Hepatocyte (in vitro differentiated cells): ENCODE measurements at regions not wholly inside any gene's neighbourhood (a gene's known extent, or its start where the extent isn't known, plus 50 kb on each side); places are given as distances from the start of the nearest gene placed in this dataset.

Source experiments
- DNase-seq: peaks from one replicate; pipeline ENCODE4 v3.0.0-alpha.2; 2016; ENCODE audit warnings: low spot score
- H2AFZ ChIP-seq: fragments of 200-600 bp; sonication (generic); 2 replicates; pipeline ENCODE4 v1.6.0; 2016; ENCODE audit warnings: antibody characterized with exemption, mild to moderate bottlenecking
- H3K27ac ChIP-seq: fragments of 200-600 bp; sonication (generic); 2 replicates; pipeline ENCODE4 v1.5.1; 2016; ENCODE audit warnings: mild to moderate bottlenecking
- H3K27me3 ChIP-seq: fragments of 200-600 bp; sonication (generic); 2 replicates; pipeline ENCODE4 v1.6.1; 2016
- H3K36me3 ChIP-seq: fragments of 200-600 bp; sonication (generic); replicated peaks from 2 replicates; pipeline ENCODE4 v1.5.1; 2016; ENCODE audit warnings: low read depth; ENCODE audit not compliant: insufficient read depth
- H3K4me1 ChIP-seq: fragments of 200-600 bp; sonication (generic); 2 replicates; pipeline ENCODE4 v1.5.1; 2016; ENCODE audit warnings: mild to moderate bottlenecking, moderate library complexity; ENCODE audit not compliant: insufficient read depth
- H3K4me2 ChIP-seq: fragments of 200-600 bp; sonication (generic); 2 replicates; pipeline ENCODE4 v1.6.0; 2016
- H3K4me3 ChIP-seq: fragments of 200-600 bp; sonication (generic); 2 replicates; pipeline ENCODE4 v1.5.1; 2016; ENCODE audit warnings: mild to moderate bottlenecking
- H3K79me2 ChIP-seq: fragments of 200-600 bp; sonication (generic); 2 replicates; pipeline ENCODE4 v1.6.0; 2017; ENCODE audit warnings: mild to moderate bottlenecking
- H3K9me2 ChIP-seq: fragments of 200-600 bp; sonication (generic); replicated peaks from 2 replicates; pipeline ENCODE4 v1.6.0; 2017; ENCODE audit warnings: mild to moderate bottlenecking; ENCODE audit not compliant: insufficient read depth
- H3K9me3 ChIP-seq: fragments of 200-600 bp; sonication (generic); 2 replicates; pipeline ENCODE4 v1.5.1; 2016; ENCODE audit warnings: low read depth, mild to moderate bottlenecking
- H4K20me1 ChIP-seq: fragments of 200-600 bp; sonication (generic); 2 replicates; pipeline ENCODE4 v1.6.0; 2016; ENCODE audit warnings: mild to moderate bottlenecking; ENCODE audit not compliant: insufficient read depth, poor library complexity, severe bottlenecking
- CTCF ChIP-seq: fragments of 200-600 bp; sonication (generic); IDR thresholded peaks from 2 replicates; pipeline ENCODE4 v1.5.1; 2016; ENCODE audit warnings: antibody characterized with exemption, mild to moderate bottlenecking; ENCODE audit not compliant: poor library complexity
- EZH2 ChIP-seq: fragments of 200-600 bp; sonication (generic); IDR thresholded peaks from 2 replicates; pipeline ENCODE4 v1.6.1; 2016; ENCODE audit warnings: antibody characterized with exemption, mild to moderate bottlenecking, borderline replicate concordance
- EZH2phosphoT487 ChIP-seq: fragments of 200-600 bp; sonication (generic); IDR thresholded peaks from one replicate; pipeline ENCODE4 v1.6.1; 2018; ENCODE audit warnings: antibody characterized with exemption, mild to moderate bottlenecking, low read depth, moderate library complexity; ENCODE audit not compliant: unreplicated experiment, severe bottlenecking
- WGBS: methylation state at CpG from one replicate; pipeline ENCODE4 v1.1.6; 2016; ENCODE audit warnings: low lambda C conversion rate; ENCODE audit errors: missing lambda C conversion rate; 5-methylcytosine and 5-hydroxymethylcytosine counted together

- Histone ChIP-seq H3K9me2 (no peaks in the 10 kb centered on the region), H2AFZ (no peak overlapping the region), H3K36me3 (no peaks in the 10 kb centered on the region), H3K9me3 (no peaks in the 10 kb centered on the region), H3K27me3 (no peaks in the 10 kb centered on the region), H3K4me3 (no peak overlapping the region), H3K4me2 (no peak overlapping the region), H3K4me1 (no peaks in the 10 kb centered on the region), H3K27ac (no peak overlapping the region), H3K79me2 (no peaks in the 10 kb centered on the region), H4K20me1 (no peaks in the 10 kb centered on the region)
- no peak for DNase-seq
- TF ChIP-seq CTCF (no peak), EZH2 (no peak), EZH2phosphoT487 (no peak)
- 88% methylated on average over 1 of the region's 1 CpG for WGBS
Measured at GRCh38 chr4:77354550-77354949, 197.5 kb downstream of the CCNG2 start.

- H3K36me3 ChIP-seq = no peaks in the 10 kb centered on the region
- no peak for TF ChIP-seq CTCF
- no peak for TF ChIP-seq EZH2
- TF ChIP-seq EZH2phosphoT487 = no peak
- no peaks in the 10 kb centered on the region for H4K20me1 ChIP-seq
- no peaks in the 10 kb centered on the region for H3K4me1 ChIP-seq
- H3K79me2 ChIP-seq = no peaks in the 10 kb centered on the region
- H3K27me3 ChIP-seq = no peaks in the 10 kb centered on the region
- DNase-seq = no peak
- no peaks in the 10 kb centered on the region for H3K9me3 ChIP-seq
- no peak overlapping the region for H3K27ac ChIP-seq
- no peak overlapping the region for H3K4me3 ChIP-seq
- no peaks in the 10 kb centered on the region for H3K9me2 ChIP-seq
- H2AFZ ChIP-seq = no peak overlapping the region
- no peak overlapping the region for H3K4me2 ChIP-seq
- WGBS = 91% methylated on average over 2 of the region's 2 CpGs
Measured at GRCh38 chr4:77355731-77356130, 198.7 kb downstream of the CCNG2 start.

GRCh38 chr4:77358315-77358928 lies 201.4 kb downstream of the CCNG2 start:
- Histone ChIP-seq H3K9me3 (no peaks in the 10 kb centered on the region), H3K27ac (no peak overlapping the region)
- DNase-seq = peak; percentile 71

More at GRCh38 chr4:77358315-77358928, 201.4 kb downstream of the CCNG2 start:
- 82% methylated on average over 2 of the region's 2 CpGs for WGBS
- TF ChIP-seq EZH2 (no peak), EZH2phosphoT487 (no peak), CTCF (peak; percentile 70)
- no peak overlapping the region for H2AFZ ChIP-seq
- H3K4me1 ChIP-seq = no peaks in the 10 kb centered on the region
- no peaks in the 10 kb centered on the region for H3K79me2 ChIP-seq
- H3K4me3 ChIP-seq = no peak overlapping the region
- no peak overlapping the region for H3K4me2 ChIP-seq
- no peaks in the 10 kb centered on the region for H3K36me3 ChIP-seq
- H3K9me2 ChIP-seq = no peaks in the 10 kb centered on the region
- H3K27me3 ChIP-seq = no peaks in the 10 kb centered on the region
- H4K20me1 ChIP-seq = no peaks in the 10 kb centered on the region
